GM21381 (cell line): ENCODE measurements at regions not wholly inside any gene's neighbourhood (a gene's known extent, or its start where the extent isn't known, plus 50 kb on each side); places are given as distances from the start of the nearest gene placed in this dataset.

Experiments used
- ATAC-seq: cut with Tn5 transposase; IDR thresholded peaks from one replicate; pipeline ENCODE4 v1.9.1; 2021; ENCODE audit warnings: mild to moderate bottlenecking, moderate library complexity; ENCODE audit not compliant: unreplicated experiment

GRCh38 chr4:32261196-32261595, 1541.0 kb downstream of the PCDH7 start:
- no peak for ATAC-seq

- no peak for ATAC-seq
Observed at GRCh38 chr4:32268863-32269262, 1548.7 kb downstream of the PCDH7 start.

DNA sequence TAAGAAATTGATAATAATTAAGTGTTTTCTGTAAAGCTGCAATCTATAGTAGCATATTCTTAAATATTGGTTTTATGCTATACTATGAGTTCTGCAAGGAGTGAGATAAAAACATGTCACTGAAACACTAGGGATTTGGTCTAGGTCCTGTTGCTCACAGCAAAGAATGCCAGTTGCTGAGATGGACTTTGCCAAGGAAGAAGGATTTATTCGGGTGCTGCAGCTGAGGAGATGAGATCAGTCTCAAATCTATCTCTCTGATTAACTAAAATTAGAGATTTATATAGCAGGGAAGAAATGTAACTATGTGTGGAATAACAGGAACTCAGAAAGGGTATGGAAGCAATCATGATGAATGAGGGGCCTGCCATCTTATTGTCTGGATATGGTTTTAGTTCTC, 1569.9 kb downstream of the PCDH7 start:
- no peak for ATAC-seq

DNA sequence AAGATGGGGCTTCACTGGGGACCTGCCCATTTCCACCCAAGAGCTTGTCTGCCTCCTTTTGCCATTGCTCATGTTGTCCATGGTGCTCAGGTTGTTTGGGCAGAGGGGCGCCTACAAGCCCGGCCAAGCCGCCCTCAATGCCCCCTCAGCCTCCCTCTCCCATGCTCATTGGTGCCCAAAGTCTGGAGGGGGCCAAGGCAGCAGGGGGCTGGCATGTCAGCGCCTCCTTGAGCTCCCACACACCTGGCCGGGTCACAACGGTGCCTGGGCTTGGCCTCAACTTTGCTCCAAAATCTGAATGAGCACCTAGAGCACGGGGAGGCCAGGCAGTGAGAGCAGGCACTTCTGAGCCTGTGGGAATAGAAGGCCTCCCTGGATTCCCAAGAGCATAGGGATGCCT, 1598.8 kb downstream of the PCDH7 start:
- no peak for ATAC-seq

GRCh38 chr4:32321421-32321820, 1601.3 kb downstream of the PCDH7 start:
- ATAC-seq, result no peak

GRCh38 chr4:32334759-32335158, 1614.6 kb downstream of the PCDH7 start:
- no peak for ATAC-seq

DNA sequence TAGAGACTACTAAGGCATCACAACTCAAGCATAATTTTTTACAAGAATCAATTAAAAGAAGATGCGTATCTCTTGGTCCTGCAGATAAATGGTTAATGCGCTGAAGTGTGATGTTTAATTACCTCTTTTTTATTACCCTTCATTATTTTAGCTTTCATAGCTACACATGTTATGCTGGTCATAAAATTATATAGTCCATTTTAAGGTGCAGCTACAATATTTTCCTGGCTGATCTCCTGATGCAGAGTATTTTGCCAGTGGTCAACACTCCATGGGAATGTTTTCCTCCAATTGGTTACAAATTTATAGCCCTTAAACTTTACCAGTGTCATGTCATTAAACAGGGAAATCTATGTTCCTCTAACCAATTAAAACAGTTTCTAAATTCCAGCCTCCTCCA, 1617.2 kb downstream of the PCDH7 start:
- ATAC-seq, result no peak

- ATAC-seq, result no peak
Observed at GRCh38 chr4:32340591-32340990, 1620.4 kb downstream of the PCDH7 start.

DNA sequence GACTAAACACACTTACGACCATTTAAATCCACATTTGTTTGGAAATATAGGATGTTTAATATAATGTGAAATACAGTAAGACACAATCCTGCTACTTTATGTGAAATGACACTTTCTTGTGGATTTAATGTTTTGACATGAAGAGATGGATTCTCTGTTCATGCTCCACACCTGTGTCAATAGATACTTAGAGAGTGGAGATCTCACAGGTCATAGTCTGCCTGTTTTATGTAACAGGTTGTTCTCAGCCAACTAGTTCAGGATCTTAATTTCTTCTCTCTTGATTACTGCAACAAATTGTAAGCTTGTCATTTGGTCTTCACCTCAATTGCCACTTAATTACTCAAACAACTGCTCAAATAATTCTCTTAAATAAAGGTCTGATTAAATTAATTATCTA, 1621.2 kb downstream of the PCDH7 start:
- no peak for ATAC-seq

DNA sequence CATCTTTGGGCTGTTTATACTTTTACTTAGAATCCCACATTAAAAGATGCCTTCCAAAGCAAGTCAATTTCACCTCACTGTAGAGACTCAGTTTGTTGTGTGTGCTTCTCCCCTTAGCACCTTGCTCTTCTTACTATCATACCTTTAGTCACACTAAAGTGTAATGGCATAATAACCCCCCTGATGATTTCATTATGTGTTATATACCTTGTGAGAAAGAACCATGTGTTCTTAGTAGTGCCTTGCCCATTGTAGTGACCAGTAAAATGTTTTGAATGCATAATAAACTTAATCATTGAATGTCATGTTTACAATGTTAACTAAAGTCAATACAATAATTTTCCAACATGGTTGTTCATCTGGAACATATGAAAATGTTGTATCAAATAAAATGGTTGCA, 1621.9 kb downstream of the PCDH7 start:
- ATAC-seq, result no peak

DNA sequence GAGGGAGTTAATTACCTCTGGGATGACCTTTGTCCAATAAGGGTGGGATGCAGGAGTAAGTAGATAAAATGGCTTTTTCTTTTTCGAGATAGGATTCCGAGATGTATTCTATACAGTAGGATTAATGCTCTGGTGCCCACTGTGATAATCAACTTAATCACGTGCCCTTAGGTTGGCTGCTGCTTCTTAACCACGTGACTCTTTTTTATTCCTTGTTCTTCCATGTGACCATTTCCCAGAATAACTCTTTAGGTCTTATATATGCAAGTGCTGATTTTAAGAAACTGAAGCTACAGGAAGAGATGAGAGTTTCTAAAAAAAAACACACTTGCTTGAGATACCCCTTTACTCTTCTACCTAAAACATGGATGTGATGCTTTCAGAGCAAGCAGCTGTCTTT, 1628.9 kb downstream of the PCDH7 start:
- no peak for ATAC-seq

DNA sequence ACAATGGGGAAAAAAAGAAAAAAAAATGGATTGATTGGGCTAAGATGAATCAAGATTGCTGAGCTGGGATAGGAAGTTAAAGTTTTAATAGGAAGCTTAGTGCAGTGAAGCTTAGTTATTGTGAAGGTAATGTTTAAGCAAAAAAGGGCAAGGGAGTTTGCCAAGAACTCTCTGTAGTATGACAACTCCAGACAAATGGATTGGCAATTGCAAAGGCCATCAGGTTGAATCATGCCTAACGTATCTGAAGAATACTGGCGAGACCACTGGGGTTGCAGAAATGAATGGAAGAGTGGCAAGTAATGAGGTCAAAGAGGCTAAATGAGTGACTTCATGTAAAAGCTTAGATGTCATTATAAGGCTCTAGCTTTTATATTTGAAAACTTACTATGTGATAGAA, 1654.0 kb downstream of the PCDH7 start:
- ATAC-seq, result no peak

DNA sequence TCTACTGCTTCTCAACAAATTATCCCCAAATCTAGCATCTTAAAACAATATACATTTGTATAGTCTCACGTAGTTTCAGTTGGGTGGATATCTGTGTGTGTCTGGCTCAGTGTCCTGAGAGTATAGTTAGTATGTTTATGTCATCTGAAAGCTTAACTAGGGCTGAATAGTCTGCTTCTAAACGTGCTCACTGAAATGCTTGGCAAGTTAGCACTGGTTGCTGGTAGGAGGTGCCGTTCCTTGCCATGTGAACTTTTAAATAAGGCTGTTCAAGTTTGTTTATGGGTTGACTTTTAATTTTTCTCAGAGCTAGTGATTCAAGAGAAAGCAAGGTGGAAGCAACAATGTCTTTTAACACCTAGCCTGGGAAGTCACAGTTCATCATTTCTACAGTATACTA, 1673.6 kb downstream of the PCDH7 start:
- no peak for ATAC-seq

GRCh38 chr4:32394255-32394654, 1674.1 kb downstream of the PCDH7 start:
- ATAC-seq, result no peak

GRCh38 chr4:32396507-32397070, 1676.4 kb downstream of the PCDH7 start:
- no peak for ATAC-seq

GRCh38 chr4:32400870-32401269, 1680.7 kb downstream of the PCDH7 start:
- ATAC-seq, result no peak

DNA sequence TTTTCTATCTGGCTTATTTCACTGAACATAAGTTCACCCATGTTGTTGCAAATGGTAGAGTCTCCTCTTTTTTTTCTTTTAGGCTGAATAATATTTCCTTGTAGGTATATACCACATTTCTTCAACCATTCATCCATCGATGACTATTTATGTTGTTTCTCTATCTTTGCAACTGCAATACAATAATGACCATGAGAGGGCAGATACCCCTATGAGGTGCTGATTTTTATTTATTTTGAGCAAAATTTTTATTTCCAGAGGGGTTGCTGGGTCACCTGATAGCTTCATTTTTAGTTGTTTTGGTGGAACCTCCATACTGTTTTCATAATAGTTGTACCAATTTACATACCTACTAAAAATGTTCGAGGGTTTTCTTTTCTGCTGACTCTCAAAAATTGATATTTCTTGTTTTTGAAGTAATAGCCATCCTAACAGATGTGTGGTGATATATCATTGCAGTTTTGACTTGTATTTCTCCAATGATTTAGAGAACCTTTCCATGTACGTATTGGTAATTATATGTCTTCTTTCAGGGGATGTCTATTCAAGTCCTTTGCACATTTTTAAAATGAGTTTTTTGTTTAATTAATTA, 1697.0 kb downstream of the PCDH7 start:
- ATAC-seq, result no peak

GRCh38 chr4:32423267-32423666, 1703.1 kb downstream of the PCDH7 start:
- ATAC-seq, result no peak

DNA sequence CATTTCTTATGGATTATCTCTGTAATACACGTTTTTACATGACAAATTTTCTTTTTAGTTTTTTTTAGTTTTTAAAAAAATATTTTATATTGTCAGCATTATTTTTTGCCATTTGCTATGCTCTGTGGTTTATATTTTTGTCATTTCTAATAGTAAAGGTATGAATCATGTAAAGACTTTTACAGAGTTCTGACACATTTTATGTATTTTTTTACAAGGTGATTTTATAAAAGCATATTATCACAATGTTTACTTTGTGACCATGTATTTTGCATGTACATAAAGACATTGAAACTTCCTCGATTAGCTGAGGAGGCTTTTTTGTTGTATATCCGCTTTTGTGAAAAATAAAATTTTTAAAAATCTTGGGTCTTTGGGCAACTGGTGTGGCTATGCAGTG, 1705.1 kb downstream of the PCDH7 start:
- ATAC-seq, result no peak

GRCh38 chr4:32427566-32427965, 1707.4 kb downstream of the PCDH7 start:
- no peak for ATAC-seq

DNA sequence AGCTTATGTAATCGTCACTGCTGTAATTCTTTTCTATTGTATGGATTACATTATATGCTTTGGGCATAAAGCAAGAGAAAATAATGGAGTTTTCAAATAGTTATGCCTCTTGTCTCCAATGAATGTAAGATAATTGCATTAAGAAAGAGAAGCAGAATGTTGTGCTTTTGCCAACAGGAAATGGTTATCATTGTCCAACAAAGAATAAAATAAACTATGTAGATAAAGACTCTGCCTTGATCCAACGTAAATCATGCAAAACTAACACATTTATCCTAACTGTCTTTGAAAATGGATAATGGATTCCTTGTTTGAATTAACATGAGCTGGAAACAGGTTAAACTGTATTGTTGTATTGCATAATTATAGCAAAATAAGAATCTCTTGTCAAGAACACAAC, 1709.0 kb downstream of the PCDH7 start:
- ATAC-seq, result no peak

- ATAC-seq, result no peak
Observed at GRCh38 chr4:32435308-32435707, 1715.1 kb downstream of the PCDH7 start.

DNA sequence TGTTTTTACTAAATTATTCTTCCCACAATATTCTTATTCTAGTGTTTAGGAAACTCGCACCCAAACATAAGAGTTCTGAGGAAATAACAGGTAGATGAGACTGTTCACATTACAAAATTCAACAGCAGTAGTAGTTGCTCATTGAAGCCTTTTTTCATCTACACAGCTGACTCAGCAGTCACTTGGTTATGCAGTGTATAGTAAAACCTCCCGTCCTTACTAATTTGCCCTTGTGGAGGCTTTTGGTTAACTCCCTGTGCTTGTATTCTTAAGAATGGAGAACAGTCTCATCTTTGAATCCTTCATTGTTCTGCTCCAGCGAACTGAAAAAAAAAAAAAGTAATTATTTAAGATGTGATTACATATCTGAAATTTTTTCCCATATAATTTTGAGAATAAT, 1716.6 kb downstream of the PCDH7 start:
- ATAC-seq, result no peak
